ENCODE measurements at regions not wholly inside any gene's neighbourhood (a gene's known extent, or its start where the extent isn't known, plus 50 kb on each side); places are given as distances from the start of the nearest gene placed in this dataset.

GRCh38 chrX:2596045-2596444 is 95.0 kb upstream of the CD99 start:
- no peak for TF ChIP-seq CTCF (IDR thresholded peaks at IDR 0.05)
- TF ChIP-seq POLR2A (IDR thresholded peaks at IDR 0.05), result no peak
